ENCODE measurements at regions not wholly inside any gene's neighbourhood (a gene's known extent, or its start where the extent isn't known, plus 50 kb on each side); places are given as distances from the start of the nearest gene placed in this dataset.

DNA sequence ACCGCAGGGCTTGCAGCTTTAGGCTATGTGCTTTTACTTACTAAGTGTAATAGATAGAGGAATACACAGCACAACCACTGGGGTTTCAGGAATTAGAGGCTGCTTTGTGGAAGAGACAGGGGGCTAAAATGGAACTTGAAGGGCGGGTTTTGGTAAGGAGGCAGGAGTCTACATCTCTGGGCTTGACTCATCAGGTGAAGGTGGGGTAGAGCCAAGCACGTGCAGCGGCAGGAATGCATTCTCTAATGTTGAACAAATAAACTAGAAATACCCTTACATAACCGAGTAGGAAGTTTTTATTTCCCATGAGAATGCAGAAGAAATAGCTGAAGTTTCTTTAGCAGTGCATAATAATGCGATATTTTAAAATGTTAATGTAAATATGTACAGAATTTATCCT is 673.8 kb upstream of the SALL3 start:
- no peak for DNase-seq

DNA sequence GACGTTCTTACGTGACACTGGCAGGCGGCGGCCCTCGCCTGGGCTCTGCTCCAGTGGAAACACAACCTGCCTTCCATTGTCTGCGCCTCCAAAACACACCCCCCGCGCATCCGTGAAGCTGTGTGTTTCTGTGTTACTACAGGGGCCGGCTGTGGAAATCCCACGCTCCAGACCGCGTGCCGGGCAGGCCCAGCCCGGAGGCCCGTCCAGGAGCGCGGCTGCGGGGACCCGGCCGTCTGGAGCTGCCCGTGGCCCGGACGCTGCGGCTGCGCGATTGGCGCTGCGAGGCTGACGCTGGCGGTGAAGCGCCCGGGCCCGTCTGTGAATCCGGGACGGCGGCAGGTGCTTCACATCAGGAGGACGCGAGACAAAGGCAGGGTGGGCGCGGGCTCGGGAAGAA is 670.3 kb upstream of the SALL3 start:
- no peak for DNase-seq

GRCh38 chr18:78309924-78310323 is 669.7 kb upstream of the SALL3 start:
- no peak for DNase-seq

- DNase-seq, result no peak
Measured at GRCh38 chr18:78319264-78319663, 660.4 kb upstream of the SALL3 start.

GRCh38 chr18:78319961-78320360 is 659.7 kb upstream of the SALL3 start:
- DNase-seq, result no peak

- no peak for DNase-seq
Measured at GRCh38 chr18:78321402-78321801, 658.2 kb upstream of the SALL3 start.

GRCh38 chr18:78323453-78324197 is 656.0 kb upstream of the SALL3 start:
- DNase-seq, result no peak

DNA sequence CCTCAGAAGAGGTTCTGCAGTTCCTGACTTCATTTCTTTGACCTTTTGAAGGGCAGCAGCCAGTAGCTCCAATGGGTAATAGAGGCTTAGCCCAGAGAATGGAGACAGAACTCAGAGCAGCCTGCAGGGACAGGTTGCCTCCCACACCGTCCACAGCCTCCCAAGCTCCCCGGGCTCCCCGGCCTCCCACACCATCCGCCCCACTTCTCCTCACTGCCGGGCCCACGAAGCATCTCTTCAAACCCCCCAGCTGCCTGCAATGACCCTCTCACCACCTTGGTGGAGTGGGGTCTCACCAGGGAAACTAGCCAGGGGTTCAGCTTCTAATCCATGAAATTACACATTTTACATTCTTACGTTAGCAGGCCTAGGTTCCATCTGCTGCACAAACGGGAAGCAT is 652.0 kb upstream of the SALL3 start:
- no peak for DNase-seq

- no peak for DNase-seq
Measured at GRCh38 chr18:78330766-78331165, 648.9 kb upstream of the SALL3 start.

- no peak for DNase-seq
Measured at GRCh38 chr18:78352910-78353309, 626.7 kb upstream of the SALL3 start.

GRCh38 chr18:78362198-78362597 is 617.4 kb upstream of the SALL3 start:
- DNase-seq, result no peak

DNA sequence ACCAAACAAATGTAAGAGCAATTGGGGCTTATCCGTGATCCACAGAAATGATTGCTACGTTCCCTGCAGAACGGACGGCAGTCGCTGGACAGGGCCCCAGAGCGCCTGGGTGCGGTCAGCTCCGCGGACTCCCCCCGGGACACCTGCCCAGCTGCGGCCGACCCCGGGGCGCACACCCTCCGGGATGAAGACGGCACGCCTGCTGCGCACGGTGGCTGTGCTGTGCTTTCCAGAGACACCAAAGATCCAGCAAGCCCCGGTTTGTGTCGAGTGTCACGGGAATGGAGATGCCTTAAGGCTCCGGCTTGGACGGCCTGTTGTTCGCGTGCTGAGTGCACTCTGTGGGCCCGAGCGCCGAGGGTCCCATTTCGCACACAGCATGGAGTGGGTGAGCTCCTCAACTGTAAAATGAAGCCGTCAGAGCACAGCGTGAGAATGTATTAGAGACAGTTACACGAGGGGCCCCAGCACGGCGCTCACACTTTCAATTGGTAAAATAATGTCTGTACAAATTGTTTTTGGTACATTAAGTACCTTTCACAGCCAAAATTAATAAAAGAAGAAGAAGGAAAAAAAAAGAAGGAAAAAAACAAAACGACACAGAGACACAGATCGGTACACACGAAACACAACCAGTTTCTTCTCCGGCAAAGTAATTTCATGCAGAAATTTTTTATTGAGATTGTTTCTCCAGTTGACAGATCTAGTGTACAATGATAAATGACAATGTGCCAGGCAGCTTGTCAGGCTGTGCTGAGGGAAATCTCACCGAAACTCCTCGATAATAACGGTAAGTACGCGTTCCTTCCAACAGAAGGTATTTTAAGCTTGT is 615.8 kb upstream of the SALL3 start:
- DNase-seq, result no peak

GRCh38 chr18:78364388-78364960 is 615.1 kb upstream of the SALL3 start:
- no peak for DNase-seq

GRCh38 chr18:78367996-78368395 is 611.6 kb upstream of the SALL3 start:
- DNase-seq, result no peak

DNA sequence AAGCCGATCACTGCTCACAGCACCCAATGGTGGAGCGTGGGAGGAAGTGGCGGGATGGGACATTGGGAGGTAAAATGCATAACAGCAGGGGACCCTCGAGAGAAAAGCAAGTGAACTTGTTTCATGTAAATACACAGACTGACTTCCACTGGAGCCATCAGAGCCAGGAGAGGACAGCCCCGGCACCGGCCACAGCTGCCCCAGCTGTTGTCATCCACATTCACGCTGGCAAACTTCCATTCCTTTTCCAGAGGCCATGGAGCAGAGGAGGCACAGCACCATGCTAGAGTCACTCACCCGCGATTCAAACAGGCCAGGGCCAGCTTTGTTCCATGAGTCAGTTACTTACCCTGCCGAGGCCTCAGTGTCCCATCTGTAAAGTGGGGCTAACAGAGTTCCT is 610.9 kb upstream of the SALL3 start:
- DNase-seq, result no peak

- DNase-seq, result no peak
Measured at GRCh38 chr18:78376046-78376445, 603.6 kb upstream of the SALL3 start.

DNA sequence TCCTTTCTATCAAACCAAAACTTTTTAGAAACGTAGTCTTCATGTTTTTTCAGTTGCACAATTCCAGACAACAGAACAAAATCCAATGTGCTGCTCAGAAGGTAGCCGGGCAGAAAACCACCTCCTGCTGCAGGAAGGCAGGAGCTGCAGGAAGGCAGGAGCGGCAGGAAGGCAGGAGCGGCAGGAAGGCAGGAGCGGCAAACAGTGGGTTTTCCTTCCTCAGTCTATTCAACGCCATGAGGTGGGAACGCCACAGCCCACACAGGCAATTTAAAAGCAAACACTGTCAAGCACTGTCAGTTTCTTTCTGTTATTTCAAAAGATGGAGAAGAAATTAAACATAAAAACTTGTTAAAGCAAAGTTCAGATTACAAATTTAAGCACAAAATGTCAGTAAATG is 601.2 kb upstream of the SALL3 start:
- DNase-seq, result no peak

GRCh38 chr18:78378983-78379382 is 600.6 kb upstream of the SALL3 start:
- DNase-seq, result no peak

GRCh38 chr18:78390348-78390951 is 589.2 kb upstream of the SALL3 start:
- DNase-seq, result no peak

DNA sequence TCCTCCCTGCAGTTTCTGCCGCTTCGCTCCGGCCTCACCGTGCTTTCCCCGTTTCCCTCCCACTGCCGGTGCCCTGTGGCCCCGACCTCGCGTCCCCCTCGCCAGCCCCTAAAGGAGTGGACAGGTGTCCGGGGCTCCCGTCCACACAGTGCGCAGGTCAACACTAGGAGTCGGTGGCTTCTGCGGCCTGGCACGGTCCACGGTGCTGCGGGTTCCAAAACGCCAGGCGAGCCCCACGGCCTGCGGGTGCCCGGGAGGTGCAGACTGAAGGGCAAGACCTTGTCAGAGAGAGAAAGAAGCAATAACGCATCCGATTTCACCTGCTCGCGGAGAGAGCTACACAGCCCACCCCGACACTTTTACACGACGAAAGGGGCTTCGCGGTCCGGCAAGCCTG is 588.7 kb upstream of the SALL3 start:
- DNase-seq, result no peak

GRCh38 chr18:78393086-78393862 is 586.3 kb upstream of the SALL3 start:
- no peak for DNase-seq

GRCh38 chr18:78396077-78396476 is 583.5 kb upstream of the SALL3 start:
- no peak for DNase-seq

- DNase-seq, result no peak
Measured at GRCh38 chr18:78396756-78397155, 582.9 kb upstream of the SALL3 start.
